GM12891 (cell line): ENCODE measurements at regions not wholly inside any gene's neighbourhood (a gene's known extent, or its start where the extent isn't known, plus 50 kb on each side); places are given as distances from the start of the nearest gene placed in this dataset.

Source experiments
- DNase-seq: peaks from one replicate; pipeline ENCODE4 v3.0.0; 2011; ENCODE audit warnings: low spot score; ENCODE audit not compliant: insufficient read length
- FAIRE-seq: peaks from 2 replicates; lab custom pipeline; 2011; peaks lifted over from hg19 to GRCh38; lab: Jason Lieb, UNC
- PAX5 ChIP-seq: IDR thresholded peaks from 2 replicates; pipeline ENCODE4 v1.6.1; 2011; ENCODE audit warnings: low read length, moderate library complexity, mild to moderate bottlenecking; ENCODE audit not compliant: insufficient read depth, severe bottlenecking
- POLR2A ChIP-seq: IDR thresholded peaks from 2 replicates; pipeline ENCODE4 v1.6.1; 2011; ENCODE audit warnings: low read depth, low read length, control low read depth
- POLR2AphosphoS5 ChIP-seq: IDR thresholded peaks from 2 replicates; pipeline ENCODE4 v1.6.1; 2011; ENCODE audit warnings: low read depth, low read length, control low read depth
- POU2F2 ChIP-seq: IDR thresholded peaks from 2 replicates; pipeline ENCODE4 v1.6.1; 2011; ENCODE audit warnings: low read depth, mild to moderate bottlenecking, control low read depth, low read length, moderate library complexity
- SPI1 ChIP-seq: IDR thresholded peaks from 2 replicates; pipeline ENCODE4 v1.6.1; 2011; ENCODE audit warnings: low read depth, low read length, control low read depth
- TAF1 ChIP-seq: IDR thresholded peaks from 2 replicates; pipeline ENCODE4 v1.6.1; 2011; ENCODE audit warnings: low read depth, low read length, control low read depth

GRCh38 chr18:44048435-44048834, 632.3 kb upstream of the SETBP1 start:
- DNase-seq = no peak
- no peak for FAIRE-seq
- TF ChIP-seq SPI1 (no peak), POU2F2 (no peak), POLR2AphosphoS5 (no peak), PAX5 (no peak), TAF1 (no peak), POLR2A (no peak)

GRCh38 chr18:44048846-44049245, 631.8 kb upstream of the SETBP1 start:
- no peak for FAIRE-seq
- no peak for TF ChIP-seq PAX5
- DNase-seq = no peak

GRCh38 chr18:44051026-44051425, 629.7 kb upstream of the SETBP1 start:
- TF ChIP-seq POU2F2 (no peak), POLR2A (no peak), TAF1 (no peak), SPI1 (no peak)
- FAIRE-seq (no peak), DNase-seq (no peak)

GRCh38 chr18:44054514-44054913, 626.2 kb upstream of the SETBP1 start:
- FAIRE-seq (no peak), DNase-seq (no peak)
- TF ChIP-seq POU2F2 = no peak
- no peak for TF ChIP-seq POLR2AphosphoS5
- TF ChIP-seq POLR2A = no peak

GRCh38 chr18:44060197-44060596, 620.5 kb upstream of the SETBP1 start:
- FAIRE-seq = no peak
- TF ChIP-seq POLR2AphosphoS5 (no peak), POLR2A (no peak), TAF1 (no peak)
- DNase-seq = no peak

GRCh38 chr18:44061438-44061837, 619.2 kb upstream of the SETBP1 start:
- no peak for FAIRE-seq
- DNase-seq = no peak
- TF ChIP-seq POU2F2 (no peak), POLR2A (no peak), SPI1 (no peak), TAF1 (no peak), PAX5 (no peak), POLR2AphosphoS5 (no peak)

- no peak for FAIRE-seq
- no peak for DNase-seq
- TF ChIP-seq SPI1 (no peak), POLR2AphosphoS5 (no peak), PAX5 (no peak), POU2F2 (no peak), TAF1 (no peak), POLR2A (no peak)
These were observed 618.3 kb upstream of the SETBP1 start for GRCh38 chr18:44062345-44062744.

- DNase-seq (no peak), FAIRE-seq (no peak)
- TF ChIP-seq POLR2AphosphoS5 = no peak
- no peak for TF ChIP-seq SPI1
- TF ChIP-seq POLR2A = no peak
- no peak for TF ChIP-seq PAX5
- TF ChIP-seq TAF1 = no peak
- no peak for TF ChIP-seq POU2F2
These were observed 615.5 kb upstream of the SETBP1 start for GRCh38 chr18:44065206-44065605.

- DNase-seq (no peak), FAIRE-seq (no peak)
- no peak for TF ChIP-seq SPI1
- no peak for TF ChIP-seq PAX5
- TF ChIP-seq POU2F2 = no peak
- TF ChIP-seq POLR2A = no peak
- TF ChIP-seq POLR2AphosphoS5 = no peak
- TF ChIP-seq TAF1 = no peak
These were observed 614.1 kb upstream of the SETBP1 start for GRCh38 chr18:44066541-44066940.

- TF ChIP-seq TAF1 (no peak), POLR2A (no peak), POU2F2 (no peak), SPI1 (no peak), POLR2AphosphoS5 (no peak), PAX5 (no peak)
- DNase-seq (no peak), FAIRE-seq (no peak)
These were observed 613.5 kb upstream of the SETBP1 start for GRCh38 chr18:44067186-44067585.

GRCh38 chr18:44075038-44075437, 605.6 kb upstream of the SETBP1 start:
- FAIRE-seq (no peak), DNase-seq (no peak)
- TF ChIP-seq PAX5 (no peak), SPI1 (no peak), POU2F2 (no peak), POLR2AphosphoS5 (no peak), POLR2A (no peak), TAF1 (no peak)
